Smooth muscle cell (in vitro differentiated cells): ENCODE measurements at regions not wholly inside any gene's neighbourhood (a gene's known extent, or its start where the extent isn't known, plus 50 kb on each side); places are given as distances from the start of the nearest gene placed in this dataset.

ENCODE experiments used
- DNase-seq: peaks from one replicate; lab custom pipeline; 2025; ENCODE audit not compliant: unreplicated experiment; lab: John Stamatoyannopoulos, UW
- H2AFZ ChIP-seq: fragments of 200-600 bp; sonication (generic); 2 replicates; pipeline ENCODE4 v1.6.0; 2016; ENCODE audit warnings: antibody characterized with exemption, low read depth, mild to moderate bottlenecking
- H3F3A ChIP-seq: fragments of 200-600 bp; sonication (generic); 2 replicates; pipeline ENCODE4 v1.6.0; 2017; ENCODE audit warnings: antibody characterized with exemption, low read depth
- H3K27ac ChIP-seq: fragments of 200-600 bp; sonication (generic); 2 replicates; pipeline ENCODE4 v1.5.1; 2016; ENCODE audit warnings: low read depth, mild to moderate bottlenecking
- H3K27me3 ChIP-seq: fragments of 200-600 bp; sonication (generic); 2 replicates; pipeline ENCODE4 v1.6.1; 2016; ENCODE audit warnings: low read depth, mild to moderate bottlenecking
- H3K36me3 ChIP-seq: fragments of 200-600 bp; sonication (generic); 2 replicates; pipeline ENCODE4 v1.5.1; 2016; ENCODE audit warnings: low read depth
- H3K4me1 ChIP-seq: fragments of 200-600 bp; sonication (generic); 2 replicates; pipeline ENCODE4 v1.5.1; 2016; ENCODE audit warnings: low read depth
- H3K4me2 ChIP-seq: fragments of 200-600 bp; sonication (generic); 2 replicates; pipeline ENCODE4 v1.6.0; 2016; ENCODE audit warnings: mild to moderate bottlenecking
- H3K4me3 ChIP-seq: fragments of 200-600 bp; sonication (generic); 2 replicates; pipeline ENCODE4 v1.5.1; 2016; ENCODE audit warnings: mild to moderate bottlenecking
- H3K79me2 ChIP-seq: fragments of 200-600 bp; sonication (generic); 2 replicates; pipeline ENCODE4 v1.6.0; 2016; ENCODE audit warnings: low read depth, mild to moderate bottlenecking
- H3K9ac ChIP-seq: fragments of 200-600 bp; sonication (generic); 2 replicates; pipeline ENCODE4 v1.6.0; 2016; ENCODE audit warnings: low read depth
- H3K9me3 ChIP-seq: fragments of 200-600 bp; sonication (generic); replicated peaks from 2 replicates; pipeline ENCODE4 v1.5.1; 2016; ENCODE audit warnings: low read depth
- H4K20me1 ChIP-seq: fragments of 200-600 bp; sonication (generic); 2 replicates; pipeline ENCODE4 v1.6.0; 2016; ENCODE audit warnings: low read depth
- WGBS: methylation state at CpG from one replicate; pipeline ENCODE4 v1.1.7; 2016; ENCODE audit warnings: low lambda C conversion rate; 5-methylcytosine and 5-hydroxymethylcytosine counted together
- TF ChIP-seq, protein P1 (sequence below): fragments of 200-600 bp; sonication (generic); IDR thresholded peaks from 2 replicates; pipeline ENCODE4 v1.5.1; 2017; ENCODE audit warnings: borderline replicate concordance, mild to moderate bottlenecking, antibody characterized with exemption; ENCODE audit not compliant: insufficient read depth, poor library complexity, severe bottlenecking

DNA sequence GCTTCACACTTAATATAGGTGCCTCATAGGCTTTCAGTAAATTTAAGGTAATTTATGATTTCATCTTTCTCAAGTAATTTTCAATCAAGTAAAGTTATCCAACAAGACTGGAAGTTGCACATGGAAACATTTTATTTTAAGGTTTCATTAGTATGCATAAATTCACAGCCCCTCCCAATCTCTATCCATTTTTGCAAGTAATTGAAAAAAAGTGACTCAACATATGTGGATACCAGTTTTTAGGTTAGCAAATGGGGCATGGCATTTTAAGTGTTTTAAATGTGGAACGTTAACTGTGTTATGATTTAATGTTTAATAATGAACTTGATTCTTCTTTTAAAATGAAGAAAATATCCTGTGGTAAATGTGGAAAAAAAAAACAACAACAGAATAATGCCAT is 532.8 kb downstream of the FOXG1 start:
- H3K9me3 ChIP-seq: no peaks in the 10 kb centered on the region
- H3K79me2 ChIP-seq: no peaks in the 10 kb centered on the region
- no peak overlapping the region for H2AFZ ChIP-seq
- no peak overlapping the region for H3K9ac ChIP-seq
- no peak overlapping the region for H3K4me2 ChIP-seq
- no peaks in the 10 kb centered on the region for H3K27me3 ChIP-seq
- WGBS: 87% methylated on average over 1 of the region's 1 CpG
- TF ChIP-seq, protein P1, sequence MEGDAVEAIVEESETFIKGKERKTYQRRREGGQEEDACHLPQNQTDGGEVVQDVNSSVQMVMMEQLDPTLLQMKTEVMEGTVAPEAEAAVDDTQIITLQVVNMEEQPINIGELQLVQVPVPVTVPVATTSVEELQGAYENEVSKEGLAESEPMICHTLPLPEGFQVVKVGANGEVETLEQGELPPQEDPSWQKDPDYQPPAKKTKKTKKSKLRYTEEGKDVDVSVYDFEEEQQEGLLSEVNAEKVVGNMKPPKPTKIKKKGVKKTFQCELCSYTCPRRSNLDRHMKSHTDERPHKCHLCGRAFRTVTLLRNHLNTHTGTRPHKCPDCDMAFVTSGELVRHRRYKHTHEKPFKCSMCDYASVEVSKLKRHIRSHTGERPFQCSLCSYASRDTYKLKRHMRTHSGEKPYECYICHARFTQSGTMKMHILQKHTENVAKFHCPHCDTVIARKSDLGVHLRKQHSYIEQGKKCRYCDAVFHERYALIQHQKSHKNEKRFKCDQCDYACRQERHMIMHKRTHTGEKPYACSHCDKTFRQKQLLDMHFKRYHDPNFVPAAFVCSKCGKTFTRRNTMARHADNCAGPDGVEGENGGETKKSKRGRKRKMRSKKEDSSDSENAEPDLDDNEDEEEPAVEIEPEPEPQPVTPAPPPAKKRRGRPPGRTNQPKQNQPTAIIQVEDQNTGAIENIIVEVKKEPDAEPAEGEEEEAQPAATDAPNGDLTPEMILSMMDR: no peak
- H3K27ac ChIP-seq: no peak overlapping the region
- no peaks in the 10 kb centered on the region for H3F3A ChIP-seq
- no peak for DNase-seq
- H3K4me1 ChIP-seq: no peaks in the 10 kb centered on the region
- H3K4me3 ChIP-seq: no peak overlapping the region
- no peaks in the 10 kb centered on the region for H4K20me1 ChIP-seq
- H3K36me3 ChIP-seq: no peaks in the 10 kb centered on the region

DNA sequence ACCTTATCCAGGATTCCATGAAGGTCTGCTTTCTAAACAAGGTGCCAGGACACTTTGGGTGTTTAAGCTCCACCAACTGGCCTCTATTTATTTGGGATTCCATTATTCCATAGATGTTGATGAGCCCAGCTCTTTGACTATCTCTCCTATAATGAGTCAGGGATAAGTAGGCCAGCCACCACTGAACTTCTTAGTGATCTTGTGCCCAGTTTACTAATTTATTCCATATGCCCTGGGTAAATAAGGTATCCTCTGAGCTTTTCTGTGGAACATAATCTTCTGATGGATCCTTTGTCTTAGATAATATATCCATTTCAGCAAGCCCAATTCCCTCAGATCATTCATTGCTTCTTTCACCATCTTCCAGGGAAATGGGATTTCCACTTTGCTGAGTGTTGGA is 535.0 kb downstream of the FOXG1 start:
- Histone ChIP-seq H2AFZ (no peak overlapping the region), H3K27me3 (no peaks in the 10 kb centered on the region), H3F3A (no peaks in the 10 kb centered on the region), H4K20me1 (no peaks in the 10 kb centered on the region), H3K4me1 (no peaks in the 10 kb centered on the region), H3K36me3 (no peaks in the 10 kb centered on the region), H3K27ac (no peak overlapping the region), H3K4me2 (no peak overlapping the region), H3K9ac (no peak overlapping the region), H3K9me3 (no peaks in the 10 kb centered on the region), H3K79me2 (no peaks in the 10 kb centered on the region), H3K4me3 (no peak overlapping the region)
- TF ChIP-seq, protein P1: no peak
- no peak for DNase-seq

DNA sequence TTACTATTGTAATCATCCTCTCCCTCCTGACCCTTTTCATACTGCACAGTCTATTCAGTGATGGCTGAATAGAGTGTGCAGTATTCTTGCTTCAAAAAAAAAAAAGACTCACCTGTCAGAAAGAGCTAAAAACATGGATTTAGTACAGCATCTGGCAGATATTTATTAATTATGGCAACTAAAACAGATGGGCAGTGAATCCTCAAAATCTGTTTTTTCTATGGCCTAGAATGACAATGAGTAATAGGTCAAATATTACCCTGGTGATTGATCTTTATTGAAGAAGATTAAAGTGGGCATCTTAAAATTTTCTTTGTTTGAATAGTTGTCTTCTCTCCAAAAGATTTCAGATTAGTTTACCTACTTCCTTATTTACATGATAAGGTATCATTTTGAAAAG is 543.6 kb downstream of the FOXG1 start:
- no peaks in the 10 kb centered on the region for H3F3A ChIP-seq
- H3K9me3 ChIP-seq: no peaks in the 10 kb centered on the region
- TF ChIP-seq, protein P1: no peak
- no peaks in the 10 kb centered on the region for H3K4me1 ChIP-seq
- no peak overlapping the region for H3K9ac ChIP-seq
- H2AFZ ChIP-seq: no peak overlapping the region
- no peaks in the 10 kb centered on the region for H3K27me3 ChIP-seq
- H3K27ac ChIP-seq: no peak overlapping the region
- DNase-seq: no peak
- H3K4me3 ChIP-seq: no peak overlapping the region
- H4K20me1 ChIP-seq: no peaks in the 10 kb centered on the region
- no peak overlapping the region for H3K4me2 ChIP-seq
- H3K79me2 ChIP-seq: no peaks in the 10 kb centered on the region
- no peaks in the 10 kb centered on the region for H3K36me3 ChIP-seq

DNA sequence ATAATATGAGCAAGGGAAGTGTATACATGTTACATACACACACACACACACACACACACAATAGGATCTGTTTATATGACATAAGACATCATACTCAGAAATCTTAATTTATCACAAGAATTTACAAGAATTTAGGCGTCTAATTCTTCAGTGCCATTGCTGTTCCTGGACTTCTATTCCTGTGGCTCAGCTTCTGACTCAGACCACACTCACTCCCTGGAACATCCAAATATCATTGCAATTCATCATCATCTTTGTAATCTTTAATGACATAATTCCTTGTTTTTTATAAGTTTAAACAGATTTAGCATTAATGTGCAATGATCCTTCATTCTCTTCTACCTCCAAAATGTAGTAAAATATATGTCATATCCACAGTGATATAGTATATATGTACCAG is 544.2 kb downstream of the FOXG1 start:
- Histone ChIP-seq H3K9ac (no peak overlapping the region), H3K79me2 (no peaks in the 10 kb centered on the region), H2AFZ (no peak overlapping the region), H3K9me3 (no peaks in the 10 kb centered on the region), H4K20me1 (no peaks in the 10 kb centered on the region), H3K4me2 (no peak overlapping the region), H3K36me3 (no peaks in the 10 kb centered on the region), H3K27me3 (no peaks in the 10 kb centered on the region), H3F3A (no peaks in the 10 kb centered on the region), H3K4me3 (no peak overlapping the region), H3K4me1 (no peaks in the 10 kb centered on the region), H3K27ac (no peak overlapping the region)
- no peak for DNase-seq
- TF ChIP-seq, protein P1: no peak
- WGBS: 64% methylated on average over 1 of the region's 1 CpG
